OCI-LY7 (cell line): ENCODE measurements at regions not wholly inside any gene's neighbourhood (a gene's known extent, or its start where the extent isn't known, plus 50 kb on each side); places are given as distances from the start of the nearest gene placed in this dataset.

Source experiments
- BruUV-seq: library from RNA; stranded (reverse); fragments of 400-500 nt; replicated peaks from 2 replicates; lab custom pipeline; 2021; lab: Mats Ljungman, UMichigan
- CTCF ChIA-PET: fragments of 300-600 bp; sonication (Branson Sonifier 250); formaldehyde crosslinking; loops from one replicate; lab custom pipeline; 2022; ENCODE audit warnings: antibody characterized with exemption; ENCODE audit not compliant: unreplicated experiment; lab: Charles Lee
- POLR2A ChIA-PET: fragments of 300-600 bp; sonication (Branson Sonifier 250); formaldehyde crosslinking; loops from one replicate; lab custom pipeline; 2022; ENCODE audit warnings: antibody characterized with exemption; lab: Charles Lee
- DNase-seq: peaks from one replicate; pipeline ENCODE4 v3.0.0-alpha.2; 2015; ENCODE audit warnings: low spot score
- H2AFZ ChIP-seq: fragments of 200-600 bp; sonication (generic), shearing (Covaris generic); 2 replicates; pipeline ENCODE4 v1.6.1; 2014; ENCODE audit warnings: mild to moderate bottlenecking, antibody characterized with exemption, low read length, moderate library complexity
- H3K27ac ChIP-seq: fragments of 200-600 bp; sonication (generic); 2 replicates; pipeline ENCODE4 v1.5.1; 2014; ENCODE audit warnings: mixed run types, low read depth, mild to moderate bottlenecking, moderate library complexity, low read length, inconsistent platforms; ENCODE audit not compliant: poor library complexity, severe bottlenecking
- H3K36me3 ChIP-seq: fragments of 200-600 bp; sonication (generic); 2 replicates; pipeline ENCODE4 v1.6.1; 2014; ENCODE audit warnings: mild to moderate bottlenecking, antibody characterized with exemption, low read length, moderate library complexity, mixed read lengths; ENCODE audit not compliant: insufficient read depth
- H3K4me1 ChIP-seq: fragments of 200-600 bp; sonication (generic); 2 replicates; pipeline ENCODE4 v1.5.1; 2014; ENCODE audit warnings: mild to moderate bottlenecking, low read length; ENCODE audit not compliant: insufficient read depth, poor library complexity, severe bottlenecking
- H3K4me2 ChIP-seq: fragments of 200-600 bp; sonication (generic); 2 replicates; pipeline ENCODE4 v1.6.1; 2014; ENCODE audit warnings: mild to moderate bottlenecking, low read length
- H3K4me3 ChIP-seq: fragments of 200-600 bp; sonication (generic); 2 replicates; pipeline ENCODE4 v1.5.1; 2014; ENCODE audit warnings: mild to moderate bottlenecking, low read depth, low read length; ENCODE audit not compliant: poor library complexity, severe bottlenecking
- H3K79me2 ChIP-seq: fragments of 200-600 bp; sonication (generic); 2 replicates; pipeline ENCODE4 v1.6.1; 2016; ENCODE audit warnings: low read depth, mild to moderate bottlenecking, low read length, moderate library complexity, mixed read lengths; ENCODE audit not compliant: insufficient read depth
- H3K9me2 ChIP-seq: fragments of 200-600 bp; sonication (generic); 2 replicates; pipeline ENCODE4 v1.6.1; 2016; ENCODE audit warnings: mild to moderate bottlenecking, low read length, mixed read lengths; ENCODE audit not compliant: insufficient read depth
- H3K9me3 ChIP-seq: fragments of 200-600 bp; sonication (generic); 2 replicates; pipeline ENCODE4 v1.6.1; 2014; ENCODE audit warnings: mild to moderate bottlenecking, mixed run types, low read length, mixed read lengths
- H4K20me1 ChIP-seq: fragments of 200-600 bp; sonication (generic); 2 replicates; pipeline ENCODE4 v1.6.1; 2014; ENCODE audit warnings: mild to moderate bottlenecking, antibody characterized with exemption, low read length, moderate library complexity, mixed read lengths; ENCODE audit not compliant: insufficient read depth
- EZH2phosphoT487 ChIP-seq: fragments of 200-600 bp; sonication (generic); IDR thresholded peaks from 2 replicates; pipeline ENCODE4 v1.6.1; 2018; ENCODE audit warnings: low read depth, borderline replicate concordance, mild to moderate bottlenecking, mixed run types, antibody characterized with exemption, low read length, moderate library complexity, mixed read lengths
- intact Hi-C: fragments of 100-400 bp; cut with micrococcal nuclease; formaldehyde crosslinking; loops from one replicate; pipeline ENCODE4 v1.10.0; 2022; ENCODE audit not compliant: unreplicated experiment
- TF ChIP-seq, protein P1 (sequence below): fragments of 200-600 bp; sonication (generic); conservative IDR thresholded peaks from 2 replicates; pipeline ENCODE4 v1.5.1; 2014; ENCODE audit warnings: mild to moderate bottlenecking, antibody characterized with exemption, low read length, moderate library complexity, mixed read lengths

GRCh38 chr1:244157731-244158438 is 106.8 kb downstream of the ZBTB18 start:
- Histone ChIP-seq H3K4me2 (no peak overlapping the region), H3K9me3 (no peaks in the 10 kb centered on the region), H3K79me2 (no peaks in the 10 kb centered on the region), H3K36me3 (no peaks in the 10 kb centered on the region), H3K27ac (no peak overlapping the region), H4K20me1 (no peaks in the 10 kb centered on the region), H3K4me3 (no peak overlapping the region), H3K4me1 (no peaks in the 10 kb centered on the region), H2AFZ (no peak overlapping the region), H3K9me2 (no peaks in the 10 kb centered on the region)
- ChIA-PET POLR2A (no interaction called here), CTCF (no interaction called here)
- DNase-seq: no peak
- no peak for TF ChIP-seq EZH2phosphoT487
- TF ChIP-seq, protein P1, sequence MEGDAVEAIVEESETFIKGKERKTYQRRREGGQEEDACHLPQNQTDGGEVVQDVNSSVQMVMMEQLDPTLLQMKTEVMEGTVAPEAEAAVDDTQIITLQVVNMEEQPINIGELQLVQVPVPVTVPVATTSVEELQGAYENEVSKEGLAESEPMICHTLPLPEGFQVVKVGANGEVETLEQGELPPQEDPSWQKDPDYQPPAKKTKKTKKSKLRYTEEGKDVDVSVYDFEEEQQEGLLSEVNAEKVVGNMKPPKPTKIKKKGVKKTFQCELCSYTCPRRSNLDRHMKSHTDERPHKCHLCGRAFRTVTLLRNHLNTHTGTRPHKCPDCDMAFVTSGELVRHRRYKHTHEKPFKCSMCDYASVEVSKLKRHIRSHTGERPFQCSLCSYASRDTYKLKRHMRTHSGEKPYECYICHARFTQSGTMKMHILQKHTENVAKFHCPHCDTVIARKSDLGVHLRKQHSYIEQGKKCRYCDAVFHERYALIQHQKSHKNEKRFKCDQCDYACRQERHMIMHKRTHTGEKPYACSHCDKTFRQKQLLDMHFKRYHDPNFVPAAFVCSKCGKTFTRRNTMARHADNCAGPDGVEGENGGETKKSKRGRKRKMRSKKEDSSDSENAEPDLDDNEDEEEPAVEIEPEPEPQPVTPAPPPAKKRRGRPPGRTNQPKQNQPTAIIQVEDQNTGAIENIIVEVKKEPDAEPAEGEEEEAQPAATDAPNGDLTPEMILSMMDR: no peak
- no TSS peak for BruUV-seq
- intact Hi-C loops: no loop called here

- ChIA-PET CTCF (interaction anchor here (0.7 kb wide), 1 partner anchor 417 kb away, joined by 3 read pairs; no protein-coding TSS in a partner anchor), POLR2A (no interaction called here)
- no peak overlapping the region for H3K4me2 ChIP-seq
- no TSS peak for BruUV-seq
- no peaks in the 10 kb centered on the region for H3K36me3 ChIP-seq
- H3K9me3 ChIP-seq: no peaks in the 10 kb centered on the region
- no peak overlapping the region for H3K4me3 ChIP-seq
- H3K4me1 ChIP-seq: no peaks in the 10 kb centered on the region
- H3K79me2 ChIP-seq: no peaks in the 10 kb centered on the region
- H2AFZ ChIP-seq: no peak overlapping the region
- TF ChIP-seq, protein P1: no peak
- TF ChIP-seq EZH2phosphoT487: no peak
- no peak overlapping the region for H3K27ac ChIP-seq
- intact Hi-C loops: no loop called here
- no peaks in the 10 kb centered on the region for H4K20me1 ChIP-seq
- no peak for DNase-seq
- no peaks in the 10 kb centered on the region for H3K9me2 ChIP-seq
Measured at GRCh38 chr1:244159646-244160045, 108.6 kb downstream of the ZBTB18 start.

DNA sequence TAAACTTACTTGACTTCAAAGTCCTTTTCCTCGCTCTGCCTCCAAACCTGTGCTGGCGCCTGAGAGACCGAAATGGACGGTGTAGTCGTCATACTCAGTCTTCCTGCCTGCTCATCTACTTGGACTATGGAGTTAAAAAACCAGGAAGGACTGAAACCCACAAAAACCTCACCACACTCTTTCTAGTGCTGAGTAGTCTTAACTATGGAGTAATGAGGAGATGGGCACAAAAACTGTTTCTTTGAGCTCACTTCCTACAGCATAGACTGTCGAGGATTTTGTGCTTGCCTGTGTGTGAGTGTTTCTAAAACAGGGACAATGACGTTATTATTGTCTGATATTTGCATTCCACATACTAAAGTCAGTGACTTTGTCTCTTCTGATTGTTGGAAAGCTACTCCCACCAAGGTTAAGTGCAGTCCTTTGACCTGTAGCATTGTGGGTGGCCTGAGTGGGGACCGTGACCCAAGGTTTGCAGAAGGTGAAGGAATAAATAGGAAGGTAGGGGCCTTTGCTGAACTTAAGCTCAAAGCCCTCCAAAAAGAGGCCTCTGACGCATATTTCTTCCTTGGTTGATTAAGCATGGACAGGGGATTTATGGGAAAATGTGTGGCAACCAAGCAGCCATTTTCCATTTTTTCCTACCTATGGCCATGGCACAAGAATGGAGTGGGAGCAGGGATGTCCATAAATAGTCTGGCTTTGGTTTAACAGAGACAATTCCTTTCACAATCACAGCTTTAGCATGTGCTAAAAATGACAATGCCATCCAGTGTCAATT is 109.6 kb downstream of the ZBTB18 start:
- Histone ChIP-seq H3K9me3 (no peaks in the 10 kb centered on the region), H3K4me3 (no peak overlapping the region), H3K79me2 (no peaks in the 10 kb centered on the region), H3K36me3 (no peaks in the 10 kb centered on the region), H3K4me2 (no peak overlapping the region), H3K27ac (no peak overlapping the region), H3K4me1 (no peaks in the 10 kb centered on the region), H4K20me1 (no peaks in the 10 kb centered on the region), H3K9me2 (no peaks in the 10 kb centered on the region), H2AFZ (no peak overlapping the region)
- POLR2A ChIA-PET: no interaction called here
- CTCF ChIA-PET: no interaction called here
- TF ChIP-seq, protein P1: no peak
- no peak for TF ChIP-seq EZH2phosphoT487
- intact Hi-C loops: no loop called here
- no TSS peak for BruUV-seq
- no peak for DNase-seq
